Mucosa of descending colon (tissue), 3 donors: ENCODE measurements at regions not wholly inside any gene's neighbourhood (a gene's known extent, or its start where the extent isn't known, plus 50 kb on each side); places are given as distances from the start of the nearest gene placed in this dataset.
"Not testable (repeated sequence)": the region's sequence is repeated elsewhere in the genome, so short reads cannot be mapped to it uniquely, and the experiment has no call there.

Experiments
- ATAC-seq: fragments of 200-7000 bp; cut with Tn5 transposase; one replicate; pipeline ENCODE4 v1.9.1; 2020; ENCODE audit warnings: mild to moderate bottlenecking, moderate library complexity
- DNase-seq, 3 donors: peaks; one replicate each; pipeline ENCODE4 v3.0.0-alpha.2; 2020
- H3K36me3 ChIP-seq: fragments of 200-600 bp; one replicate; pipeline ENCODE4 v1.8.0; 2021; ENCODE audit warnings: low read depth, mild to moderate bottlenecking
- H3K4me1 ChIP-seq: fragments of 200-600 bp; one replicate; pipeline ENCODE4 v1.8.0; 2021; ENCODE audit warnings: low read depth, mild to moderate bottlenecking
- H3K4me3 ChIP-seq: fragments of 200-600 bp; one replicate; pipeline ENCODE4 v1.8.0; 2021; ENCODE audit warnings: mild to moderate bottlenecking
- H3K9me3 ChIP-seq: fragments of 200-600 bp; one replicate; pipeline ENCODE4 v1.8.0; 2021; ENCODE audit warnings: mild to moderate bottlenecking
- intact Hi-C, 2 donors: fragments of 100-400 bp; cut with DNase I in 1 of 2; cut with micrococcal nuclease in 1 of 2; formaldehyde crosslinking; loops; one replicate each; pipeline versions ENCODE4 v1.11.0 to v1.11.1; 2022; cut with DNase I, micrococcal nuclease
- TF ChIP-seq, protein P1 (sequence below): fragments of 200-600 bp; IDR thresholded peaks from one replicate; pipeline ENCODE4 v1.8.0; 2022; ENCODE audit warnings: antibody characterized with exemption, mild to moderate bottlenecking
- donor health status: DM: no; HTN: no; CAD: no; lungs with moderate emphysema.
- donor health status: DM: no; HTN: no; CAD: no.
- donor health status: DM: no; HTN: yes; CAD: no.

DNA sequence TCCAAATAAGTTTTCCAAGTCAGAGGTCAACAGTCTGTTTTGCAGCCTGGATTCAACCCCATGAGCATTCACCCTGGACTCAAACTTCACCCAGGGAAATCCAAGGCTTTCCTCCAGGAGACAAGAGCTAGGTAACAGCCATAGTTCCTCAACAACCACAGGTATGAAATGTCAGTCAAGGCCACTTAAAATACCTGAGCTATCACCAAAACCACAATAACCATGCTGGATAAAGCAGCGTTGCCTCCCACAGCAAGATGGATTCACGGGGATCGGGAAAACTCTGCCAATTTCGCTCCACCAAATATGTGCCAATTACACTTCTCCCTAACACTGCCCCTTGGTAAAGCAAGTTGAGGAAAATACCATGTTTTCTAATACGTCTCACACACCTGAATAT is 444.1 kb upstream of the KLF6 start:
- no peak for ATAC-seq
- Histone ChIP-seq H3K4me3 (no peak overlapping the region), H3K9me3 (peaks cover 3% of the 10 kb centered on the region), H3K36me3 (no peaks in the 10 kb centered on the region), H3K4me1 (no peaks in the 10 kb centered on the region)
- TF ChIP-seq, protein P1, sequence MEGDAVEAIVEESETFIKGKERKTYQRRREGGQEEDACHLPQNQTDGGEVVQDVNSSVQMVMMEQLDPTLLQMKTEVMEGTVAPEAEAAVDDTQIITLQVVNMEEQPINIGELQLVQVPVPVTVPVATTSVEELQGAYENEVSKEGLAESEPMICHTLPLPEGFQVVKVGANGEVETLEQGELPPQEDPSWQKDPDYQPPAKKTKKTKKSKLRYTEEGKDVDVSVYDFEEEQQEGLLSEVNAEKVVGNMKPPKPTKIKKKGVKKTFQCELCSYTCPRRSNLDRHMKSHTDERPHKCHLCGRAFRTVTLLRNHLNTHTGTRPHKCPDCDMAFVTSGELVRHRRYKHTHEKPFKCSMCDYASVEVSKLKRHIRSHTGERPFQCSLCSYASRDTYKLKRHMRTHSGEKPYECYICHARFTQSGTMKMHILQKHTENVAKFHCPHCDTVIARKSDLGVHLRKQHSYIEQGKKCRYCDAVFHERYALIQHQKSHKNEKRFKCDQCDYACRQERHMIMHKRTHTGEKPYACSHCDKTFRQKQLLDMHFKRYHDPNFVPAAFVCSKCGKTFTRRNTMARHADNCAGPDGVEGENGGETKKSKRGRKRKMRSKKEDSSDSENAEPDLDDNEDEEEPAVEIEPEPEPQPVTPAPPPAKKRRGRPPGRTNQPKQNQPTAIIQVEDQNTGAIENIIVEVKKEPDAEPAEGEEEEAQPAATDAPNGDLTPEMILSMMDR: no peak
- no peak for DNase-seq
- intact Hi-C loops: no loop called here

DNA sequence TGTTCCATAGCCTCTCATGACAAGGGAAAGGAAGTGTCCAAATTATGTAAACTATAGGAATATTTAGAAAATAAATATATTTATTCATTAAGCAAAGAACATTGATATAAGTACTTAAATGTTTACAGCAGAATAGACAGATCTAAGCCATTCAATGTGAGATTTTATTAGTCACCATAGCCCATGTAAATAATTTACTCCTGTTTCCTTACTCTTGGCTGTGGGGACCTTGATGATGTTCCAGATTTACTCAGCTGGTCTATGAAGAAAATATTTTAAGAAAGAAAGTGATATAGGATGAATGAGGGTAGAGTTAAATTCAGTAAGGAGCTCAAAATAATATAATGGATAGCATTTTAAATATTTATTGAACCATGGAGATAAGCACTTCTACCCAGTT is 442.6 kb upstream of the KLF6 start:
- no peak for DNase-seq
- no peaks in the 10 kb centered on the region for H3K36me3 ChIP-seq
- TF ChIP-seq, protein P1: no peak
- intact Hi-C loops: no loop called here
- no peaks in the 10 kb centered on the region for H3K9me3 ChIP-seq
- no peaks in the 10 kb centered on the region for H3K4me1 ChIP-seq
- ATAC-seq: no peak
- no peak overlapping the region for H3K4me3 ChIP-seq

DNA sequence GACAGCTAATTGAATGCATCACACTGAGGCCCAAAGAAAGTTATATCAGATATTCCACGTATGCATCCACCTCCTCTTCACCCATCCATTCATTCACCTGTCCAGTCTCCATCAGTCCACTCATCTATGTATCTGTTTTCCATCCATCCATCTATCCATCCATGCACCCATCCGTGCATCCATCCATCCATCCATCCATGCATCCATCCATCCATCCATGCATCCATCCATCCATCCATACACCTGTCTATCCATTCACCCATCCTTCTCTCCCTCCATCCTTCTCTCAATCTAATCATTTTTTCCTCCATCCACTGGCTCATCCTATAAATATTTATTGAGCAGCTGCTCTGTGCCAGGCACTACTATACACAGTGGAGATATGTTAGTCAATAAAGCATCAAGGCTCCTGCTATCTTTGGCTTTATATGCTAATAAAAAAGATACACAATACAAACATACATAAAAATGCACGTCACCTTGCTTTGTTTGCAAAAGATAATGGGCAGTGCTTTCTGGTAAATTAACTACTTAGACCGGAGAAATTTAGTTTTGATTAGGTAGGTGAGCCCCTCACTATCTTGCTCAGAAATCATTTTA is 442.0 kb upstream of the KLF6 start:
- peak; percentile 69 for ATAC-seq
- Histone ChIP-seq H3K4me1 (no peaks in the 10 kb centered on the region), H3K4me3 (no peak overlapping the region), H3K9me3 (no peaks in the 10 kb centered on the region), H3K36me3 (no peaks in the 10 kb centered on the region)
- DNase-seq: no peak
- intact Hi-C loops: no loop called here
- TF ChIP-seq, protein P1: no peak

DNA sequence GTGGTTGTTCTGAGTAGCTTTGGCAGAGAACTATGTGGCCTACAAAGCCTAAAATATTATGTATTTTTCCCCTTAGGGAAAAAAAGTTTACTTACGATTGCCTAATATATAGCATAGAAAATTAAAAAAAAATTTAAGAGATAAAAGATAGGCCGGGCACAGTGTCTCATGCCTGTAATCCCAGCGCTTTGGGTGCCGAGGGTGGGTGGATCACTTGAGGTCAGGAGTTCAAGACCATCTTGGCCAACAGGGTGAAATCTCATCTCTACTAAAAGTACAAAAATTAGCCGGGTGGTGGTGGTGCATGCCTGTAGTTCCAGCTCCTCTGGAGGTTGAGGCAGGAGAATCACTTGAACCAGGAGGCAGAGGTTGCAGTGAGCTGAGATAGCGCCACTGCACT is 439.2 kb upstream of the KLF6 start:
- DNase-seq: no peak

DNA sequence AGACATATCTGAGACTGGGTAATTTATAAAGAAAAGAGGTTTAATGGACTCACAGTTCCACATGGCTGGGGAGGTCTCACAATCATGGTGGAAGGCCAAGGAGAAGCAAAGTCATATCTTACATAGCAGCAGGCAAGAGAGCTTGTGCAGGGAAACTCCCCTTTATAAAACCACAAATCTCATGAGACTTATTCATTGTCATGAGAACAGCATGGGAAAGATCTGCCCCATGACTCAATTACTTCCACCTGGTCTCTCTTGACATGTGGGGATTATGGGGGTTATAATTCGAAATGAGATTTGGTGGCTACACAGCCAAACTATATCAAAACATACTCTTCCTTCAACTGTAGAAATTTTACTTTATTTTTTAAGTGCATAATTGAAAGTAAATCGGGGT is 436.3 kb upstream of the KLF6 start:
- DNase-seq, H3K4me3 ChIP-seq, ATAC-seq, H3K4me1 ChIP-seq, intact Hi-C loops, H3K36me3 ChIP-seq, H3K9me3 ChIP-seq: not testable (repeated sequence)

More for the DNA sequence above, 439.2 kb upstream of the KLF6 start:
- TF ChIP-seq, protein P1: no peak
- Histone ChIP-seq H3K4me3 (no peak overlapping the region), H3K36me3 (no peaks in the 10 kb centered on the region), H3K4me1 (no peaks in the 10 kb centered on the region), H3K9me3 (no peaks in the 10 kb centered on the region)
- ATAC-seq: no peak
- intact Hi-C loops: no loop called here

DNA sequence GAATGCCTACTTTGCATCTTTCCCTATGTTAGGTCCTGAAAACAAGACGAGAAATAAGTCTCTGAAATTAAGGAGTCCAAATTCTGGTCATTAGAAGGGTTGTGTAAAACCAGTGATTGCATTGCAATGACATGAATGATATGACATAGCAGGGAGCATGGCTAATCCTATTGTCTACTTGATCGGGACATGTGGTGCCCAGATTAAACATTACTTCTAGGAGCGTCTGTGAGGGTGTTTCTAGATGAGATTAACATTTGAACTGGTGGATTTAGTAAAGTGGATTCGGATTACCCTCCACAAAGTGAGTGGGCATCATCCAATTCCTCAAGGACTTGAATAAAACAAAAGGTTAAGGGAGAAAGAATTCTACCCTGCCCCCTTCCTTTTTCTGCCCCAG is 434.9 kb upstream of the KLF6 start:
- Histone ChIP-seq H3K4me1 (peaks cover 19% of the 10 kb centered on the region), H3K36me3 (no peaks in the 10 kb centered on the region), H3K4me3 (no peak overlapping the region), H3K9me3 (no peaks in the 10 kb centered on the region)
- DNase-seq (no peak), ATAC-seq (no peak)
- TF ChIP-seq, protein P1: no peak
- intact Hi-C loops: loop anchor here in 1 of 2 donors (10.0 kb wide), 1 partner anchor 155 kb away; no protein-coding TSS in a partner anchor
